Mucosa of rectum (tissue), 2 donors: ENCODE measurements at regions not wholly inside any gene's neighbourhood (a gene's known extent, or its start where the extent isn't known, plus 50 kb on each side); places are given as distances from the start of the nearest gene placed in this dataset.
"Not testable (repeated sequence)": the region's sequence is repeated elsewhere in the genome, so short reads cannot be mapped to it uniquely, and the experiment has no call there.

ENCODE experiments used
- H3K27ac ChIP-seq, 2 donors: one replicate each; pipeline ENCODE4 v1.7.0; 2013; ENCODE audit warnings: inconsistent platforms in 2 of 2, low read depth in 2 of 2, low read length in 2 of 2
- H3K27me3 ChIP-seq, 2 donors: one replicate each; pipeline ENCODE4 v1.7.0; 2013; ENCODE audit warnings: low read length in 2 of 2; ENCODE audit not compliant: control insufficient read depth in 2 of 2, insufficient read depth in 2 of 2
- H3K36me3 ChIP-seq, 2 donors: one replicate each; pipeline ENCODE4 v1.7.0; 2013; ENCODE audit warnings: low read length in 2 of 2; ENCODE audit not compliant: control insufficient read depth in 2 of 2, insufficient read depth in 2 of 2
- H3K4me1 ChIP-seq, 2 donors: one replicate each; pipeline ENCODE4 v1.7.0; 2013; ENCODE audit warnings: low read length in 2 of 2, mild to moderate bottlenecking in 1 of 2; ENCODE audit not compliant: control insufficient read depth in 2 of 2, insufficient read depth in 2 of 2
- H3K4me3 ChIP-seq, 2 donors: one replicate each; pipeline ENCODE4 v1.7.0; 2013; ENCODE audit warnings: low read length in 2 of 2
- H3K9ac ChIP-seq, 2 donors: one replicate each; pipeline ENCODE4 v1.7.0; 2013; ENCODE audit warnings: low read length in 2 of 2, low read depth in 1 of 2, mild to moderate bottlenecking in 1 of 2
- H3K9me3 ChIP-seq, 2 donors: one replicate each; pipeline ENCODE4 v1.7.0; 2013; ENCODE audit warnings: low read length in 2 of 2; ENCODE audit not compliant: control insufficient read depth in 2 of 2
- donor health status: healthy.
- donor health status: Normal muscosa, but diverticular disease.

- Histone ChIP-seq H3K4me3 (no peak overlapping the region), H3K27ac (no peak overlapping the region), H3K36me3 (no peaks in the 10 kb centered on the region), H3K4me1 (no peaks in the 10 kb centered on the region), H3K9me3 (no peaks in the 10 kb centered on the region), H3K27me3 (no peaks in the 10 kb centered on the region), H3K9ac (no peak overlapping the region)
Measured at GRCh38 chr4:104020641-104021040, 300.9 kb upstream of the TACR3 start.

DNA sequence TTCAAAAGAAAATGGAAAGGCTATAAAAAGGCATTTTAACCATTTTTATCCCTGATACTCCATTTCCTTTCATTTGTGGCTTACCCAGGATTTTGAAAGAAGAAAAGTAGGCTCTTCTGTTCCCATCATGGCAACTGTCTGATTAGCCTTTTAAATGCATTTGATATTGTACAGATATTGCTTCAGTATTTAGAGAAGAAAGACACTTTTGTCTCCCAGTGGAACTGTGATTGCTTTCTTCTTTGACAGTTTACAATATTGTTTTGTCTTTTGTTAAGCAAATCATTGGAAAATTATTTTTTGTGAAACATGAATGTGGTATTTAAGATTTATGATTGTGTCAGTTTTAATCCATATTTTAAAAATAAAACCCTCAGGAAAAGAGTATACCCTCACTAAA is 297.4 kb upstream of the TACR3 start:
- Histone ChIP-seq H3K36me3 (no peaks in the 10 kb centered on the region), H3K9ac (no peak overlapping the region), H3K4me3 (no peak overlapping the region), H3K4me1 (no peaks in the 10 kb centered on the region), H3K9me3 (no peaks in the 10 kb centered on the region), H3K27me3 (no peaks in the 10 kb centered on the region), H3K27ac (no peak overlapping the region)

- no peaks in the 10 kb centered on the region for H3K27me3 ChIP-seq
- H3K9me3 ChIP-seq: no peaks in the 10 kb centered on the region
- H3K4me1 ChIP-seq: no peaks in the 10 kb centered on the region
- no peak overlapping the region for H3K27ac ChIP-seq
- H3K4me3 ChIP-seq: no peak overlapping the region
- no peak overlapping the region for H3K9ac ChIP-seq
- H3K36me3 ChIP-seq: no peaks in the 10 kb centered on the region
Measured at GRCh38 chr4:104015680-104016079, 295.9 kb upstream of the TACR3 start.

DNA sequence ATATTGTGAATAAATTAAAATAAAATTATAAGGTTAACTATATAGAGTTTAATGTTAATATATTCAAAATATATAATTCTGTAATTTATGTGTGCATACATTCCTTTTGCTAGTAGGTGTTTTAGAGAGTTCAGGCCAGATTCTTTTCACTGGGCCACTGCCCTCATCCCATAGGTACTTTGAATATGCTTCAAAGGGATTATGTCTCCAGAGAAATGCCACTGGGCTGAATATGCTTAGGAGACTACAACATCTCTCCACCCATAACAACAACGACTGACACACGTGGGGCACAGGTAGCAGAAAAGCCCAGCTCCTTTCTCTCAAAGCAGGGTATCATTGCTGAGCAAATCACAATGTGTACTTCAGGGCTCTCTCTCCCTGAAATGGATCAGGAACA is 290.9 kb upstream of the TACR3 start:
- no peak overlapping the region for H3K27ac ChIP-seq

DNA sequence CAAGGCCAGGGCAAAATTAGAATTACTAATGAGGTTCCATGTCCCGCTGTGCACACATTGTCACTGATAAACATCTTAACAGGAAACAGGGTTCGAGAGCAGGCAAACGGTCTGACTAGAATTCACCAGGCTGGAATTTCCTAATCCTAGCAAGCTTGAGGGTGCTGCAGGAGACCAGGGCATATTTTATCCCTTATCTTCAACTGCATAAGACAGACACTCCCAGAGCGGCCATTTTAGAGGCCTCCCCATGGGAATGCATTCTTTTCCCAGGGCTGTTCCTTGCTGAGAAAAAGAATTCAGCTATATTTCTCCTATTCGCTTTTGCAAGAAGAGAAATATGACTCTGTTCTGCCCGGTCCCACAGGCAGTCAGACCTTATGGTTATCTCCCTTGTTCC is 282.5 kb upstream of the TACR3 start:
- H3K9me3 ChIP-seq, H3K36me3 ChIP-seq, H3K4me1 ChIP-seq, H3K27me3 ChIP-seq, H3K4me3 ChIP-seq, H3K9ac ChIP-seq, H3K27ac ChIP-seq: not testable (repeated sequence)

More for the DNA sequence above, 290.9 kb upstream of the TACR3 start:
- H3K4me1 ChIP-seq: no peaks in the 10 kb centered on the region
- no peak overlapping the region for H3K4me3 ChIP-seq
- no peaks in the 10 kb centered on the region for H3K9me3 ChIP-seq
- no peaks in the 10 kb centered on the region for H3K36me3 ChIP-seq
- no peaks in the 10 kb centered on the region for H3K27me3 ChIP-seq
- H3K9ac ChIP-seq: no peak overlapping the region

GRCh38 chr4:103998756-103999155 is 279.0 kb upstream of the TACR3 start:
- H3K27me3 ChIP-seq: no peaks in the 10 kb centered on the region
- no peak overlapping the region for H3K9ac ChIP-seq
- H3K4me3 ChIP-seq: no peak overlapping the region
- no peaks in the 10 kb centered on the region for H3K36me3 ChIP-seq
- H3K27ac ChIP-seq: no peak overlapping the region
- no peaks in the 10 kb centered on the region for H3K4me1 ChIP-seq
- no peaks in the 10 kb centered on the region for H3K9me3 ChIP-seq

- Histone ChIP-seq H3K27ac (no peak overlapping the region), H3K9ac (no peak overlapping the region), H3K9me3 (no peaks in the 10 kb centered on the region), H3K36me3 (no peaks in the 10 kb centered on the region), H3K4me3 (no peak overlapping the region), H3K27me3 (no peaks in the 10 kb centered on the region), H3K4me1 (no peaks in the 10 kb centered on the region)
Measured at GRCh38 chr4:103996637-103997036, 276.9 kb upstream of the TACR3 start.

- Histone ChIP-seq H3K4me3 (no peak overlapping the region), H3K4me1 (no peaks in the 10 kb centered on the region), H3K9ac (no peak overlapping the region), H3K9me3 (no peaks in the 10 kb centered on the region), H3K27ac (no peak overlapping the region), H3K36me3 (no peaks in the 10 kb centered on the region), H3K27me3 (no peaks in the 10 kb centered on the region)
Measured at GRCh38 chr4:103996064-103996463, 276.3 kb upstream of the TACR3 start.

- H3K9me3 ChIP-seq: no peaks in the 10 kb centered on the region
- no peak overlapping the region for H3K27ac ChIP-seq
- no peaks in the 10 kb centered on the region for H3K27me3 ChIP-seq
- no peak overlapping the region for H3K9ac ChIP-seq
- H3K4me1 ChIP-seq: no peaks in the 10 kb centered on the region
- no peaks in the 10 kb centered on the region for H3K36me3 ChIP-seq
- no peak overlapping the region for H3K4me3 ChIP-seq
Measured at GRCh38 chr4:103994059-103994458, 274.3 kb upstream of the TACR3 start.

GRCh38 chr4:103982454-103982853 is 262.7 kb upstream of the TACR3 start:
- no peaks in the 10 kb centered on the region for H3K4me1 ChIP-seq
- no peak overlapping the region for H3K4me3 ChIP-seq
- no peak overlapping the region for H3K9ac ChIP-seq

More at GRCh38 chr4:103982454-103982853, 262.7 kb upstream of the TACR3 start:
- H3K36me3 ChIP-seq: no peaks in the 10 kb centered on the region
- no peaks in the 10 kb centered on the region for H3K9me3 ChIP-seq
- H3K27me3 ChIP-seq: no peaks in the 10 kb centered on the region
- H3K27ac ChIP-seq: no peak overlapping the region
